ENCODE measurements at regions not wholly inside any gene's neighbourhood (a gene's known extent, or its start where the extent isn't known, plus 50 kb on each side); places are given as distances from the start of the nearest gene placed in this dataset.

DNA sequence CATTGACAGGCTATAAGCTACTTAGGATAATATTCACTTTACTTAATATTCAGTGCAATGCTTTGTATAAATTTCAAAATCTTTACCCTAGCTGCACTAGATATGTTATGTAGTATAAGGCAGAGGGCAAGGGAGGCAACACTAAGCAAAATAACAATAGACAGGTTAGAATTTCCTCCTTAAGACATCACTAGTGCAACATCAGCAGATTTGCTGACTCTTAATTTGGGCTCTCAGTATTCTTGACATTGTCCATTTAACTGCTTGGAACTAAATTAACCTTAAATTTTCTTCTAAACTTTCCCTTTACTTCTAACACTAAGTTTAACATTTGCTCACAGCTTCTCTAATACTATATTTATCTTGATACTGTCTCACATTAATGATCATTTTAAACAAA, 273.9 kb downstream of the DIO2 start:
- H3K4me3 ChIP-seq (ENCODE audit: low read depth, low read length): no peak overlapping the region
- H3K9me3 ChIP-seq (ENCODE audit: severe bottlenecking): no peaks in the 10 kb centered on the region
- no peak overlapping the region for H3K27ac ChIP-seq
- no peaks in the 10 kb centered on the region for H3K27me3 ChIP-seq (ENCODE audit: insufficient read depth, low read depth, severe bottlenecking)
- DNase-seq: no peak
- TF ChIP-seq, protein P1, sequence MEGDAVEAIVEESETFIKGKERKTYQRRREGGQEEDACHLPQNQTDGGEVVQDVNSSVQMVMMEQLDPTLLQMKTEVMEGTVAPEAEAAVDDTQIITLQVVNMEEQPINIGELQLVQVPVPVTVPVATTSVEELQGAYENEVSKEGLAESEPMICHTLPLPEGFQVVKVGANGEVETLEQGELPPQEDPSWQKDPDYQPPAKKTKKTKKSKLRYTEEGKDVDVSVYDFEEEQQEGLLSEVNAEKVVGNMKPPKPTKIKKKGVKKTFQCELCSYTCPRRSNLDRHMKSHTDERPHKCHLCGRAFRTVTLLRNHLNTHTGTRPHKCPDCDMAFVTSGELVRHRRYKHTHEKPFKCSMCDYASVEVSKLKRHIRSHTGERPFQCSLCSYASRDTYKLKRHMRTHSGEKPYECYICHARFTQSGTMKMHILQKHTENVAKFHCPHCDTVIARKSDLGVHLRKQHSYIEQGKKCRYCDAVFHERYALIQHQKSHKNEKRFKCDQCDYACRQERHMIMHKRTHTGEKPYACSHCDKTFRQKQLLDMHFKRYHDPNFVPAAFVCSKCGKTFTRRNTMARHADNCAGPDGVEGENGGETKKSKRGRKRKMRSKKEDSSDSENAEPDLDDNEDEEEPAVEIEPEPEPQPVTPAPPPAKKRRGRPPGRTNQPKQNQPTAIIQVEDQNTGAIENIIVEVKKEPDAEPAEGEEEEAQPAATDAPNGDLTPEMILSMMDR (IDR thresholded peaks at IDR 0.05; ENCODE audit: low read depth, low read length): no peak
- H3K36me3 ChIP-seq: no peaks in the 10 kb centered on the region

DNA sequence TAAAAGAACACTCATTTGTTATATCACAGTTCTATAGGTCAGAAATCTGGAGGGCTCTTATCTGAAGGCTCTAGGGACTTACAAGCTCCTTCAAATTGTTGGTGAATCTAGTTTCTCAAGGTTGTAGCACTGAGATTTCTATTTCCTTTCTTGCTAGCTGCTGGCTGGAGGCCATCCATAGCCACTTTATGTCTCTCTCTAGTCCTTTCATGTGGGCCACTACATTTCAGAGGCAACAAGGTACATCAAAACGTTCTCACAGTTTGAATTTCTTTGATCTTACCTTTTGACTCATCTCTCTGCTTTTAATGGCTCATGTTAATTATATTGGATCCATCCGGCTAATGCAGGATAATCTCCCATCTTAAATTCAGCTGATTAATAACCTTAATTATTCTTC, 286.8 kb downstream of the DIO2 start:
- Histone ChIP-seq H3K9me3 (ENCODE audit: severe bottlenecking) (peaks cover 3% of the 10 kb centered on the region), H3K4me3 (ENCODE audit: low read depth, low read length) (no peak overlapping the region), H3K36me3 (no peaks in the 10 kb centered on the region), H3K27me3 (ENCODE audit: insufficient read depth, low read depth, severe bottlenecking) (no peaks in the 10 kb centered on the region), H3K27ac (no peak overlapping the region)
- no peak for DNase-seq
- TF ChIP-seq, protein P1 (IDR thresholded peaks at IDR 0.05; ENCODE audit: low read depth, low read length): no peak

DNA sequence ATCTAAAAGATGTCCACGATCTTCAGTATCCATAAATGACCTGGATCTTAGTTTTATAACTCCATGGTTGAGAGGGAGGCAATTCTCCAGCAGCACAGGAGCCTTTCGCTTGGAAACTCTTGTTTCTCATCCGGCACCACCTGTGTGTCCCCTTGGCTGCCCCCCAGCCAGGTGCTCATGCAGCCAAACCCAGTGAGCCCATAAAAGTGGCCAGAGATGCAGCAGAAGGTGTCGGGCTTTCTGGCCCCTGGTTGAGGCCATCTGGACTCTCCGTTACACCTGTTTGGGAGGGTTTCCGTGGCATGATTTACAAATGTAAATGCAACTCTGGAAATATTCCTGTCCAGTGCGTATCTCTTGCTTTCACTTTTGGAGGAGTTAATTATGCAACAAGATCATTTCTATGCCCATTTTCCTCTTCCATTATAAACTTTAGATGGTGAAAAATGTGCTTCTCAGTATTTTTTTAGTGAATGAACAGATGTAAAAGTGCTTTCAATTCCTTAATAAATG, 291.1 kb downstream of the DIO2 start:
- peaks cover 3% of the 10 kb centered on the region for H3K9me3 ChIP-seq (ENCODE audit: severe bottlenecking)
- no peak overlapping the region for H3K27ac ChIP-seq
- no peaks in the 10 kb centered on the region for H3K36me3 ChIP-seq
- H3K4me3 ChIP-seq (ENCODE audit: low read depth, low read length): no peak overlapping the region
- DNase-seq: no peak
- no peaks in the 10 kb centered on the region for H3K27me3 ChIP-seq (ENCODE audit: insufficient read depth, low read depth, severe bottlenecking)
- TF ChIP-seq, protein P1 (IDR thresholded peaks at IDR 0.05; ENCODE audit: low read depth, low read length): no peak
